ENCODE measurements at regions not wholly inside any gene's neighbourhood (a gene's known extent, or its start where the extent isn't known, plus 50 kb on each side); places are given as distances from the start of the nearest gene placed in this dataset.

- DNase-seq, result no peak
Measured at GRCh38 chr1:56062625-56063024, 516.7 kb downstream of the PLPP3 start.

GRCh38 chr1:56061824-56062223 is 517.5 kb downstream of the PLPP3 start:
- DNase-seq, result peak; percentile 3

GRCh38 chr1:56060906-56061305 is 518.5 kb downstream of the PLPP3 start:
- no peak for DNase-seq

GRCh38 chr1:56057466-56058405 is 521.6 kb downstream of the PLPP3 start:
- DNase-seq, result no peak

- DNase-seq, result no peak
Measured at GRCh38 chr1:56056438-56057287, 522.7 kb downstream of the PLPP3 start.

- DNase-seq, result no peak
Measured at GRCh38 chr1:56054959-56055358, 524.4 kb downstream of the PLPP3 start.

- no peak for DNase-seq
Measured at GRCh38 chr1:56052041-56052440, 527.3 kb downstream of the PLPP3 start.

GRCh38 chr1:56050911-56051310 is 528.5 kb downstream of the PLPP3 start:
- no peak for DNase-seq

GRCh38 chr1:56045477-56045876 is 533.9 kb downstream of the PLPP3 start:
- no peak for DNase-seq

GRCh38 chr1:56045062-56045461 is 534.3 kb downstream of the PLPP3 start:
- no peak for DNase-seq

GRCh38 chr1:56036479-56036878 is 542.9 kb downstream of the PLPP3 start:
- no peak for DNase-seq

GRCh38 chr1:56034847-56035481 is 544.4 kb downstream of the PLPP3 start:
- no peak for DNase-seq

- no peak for DNase-seq
Measured at GRCh38 chr1:56034222-56034621, 545.1 kb downstream of the PLPP3 start.

- no peak for DNase-seq
Measured at GRCh38 chr1:56033321-56034037, 545.9 kb downstream of the PLPP3 start.

GRCh38 chr1:56032096-56032676 is 547.2 kb downstream of the PLPP3 start:
- DNase-seq, result no peak

GRCh38 chr1:56031001-56031400 is 548.4 kb downstream of the PLPP3 start:
- no peak for DNase-seq

GRCh38 chr1:56029319-56030003 is 549.9 kb downstream of the PLPP3 start:
- no peak for DNase-seq

GRCh38 chr1:56028911-56029310 is 550.5 kb downstream of the PLPP3 start:
- DNase-seq, result no peak

GRCh38 chr1:56028244-56028643 is 551.1 kb downstream of the PLPP3 start:
- no peak for DNase-seq

- no peak for DNase-seq
Measured at GRCh38 chr1:56025942-56026341, 553.4 kb downstream of the PLPP3 start.

- DNase-seq, result no peak
Measured at GRCh38 chr1:56024155-56024554, 555.2 kb downstream of the PLPP3 start.

- DNase-seq, result no peak
Measured at GRCh38 chr1:56019922-56020321, 559.4 kb downstream of the PLPP3 start.
